MM.1S (cell line): ENCODE measurements at regions not wholly inside any gene's neighbourhood (a gene's known extent, or its start where the extent isn't known, plus 50 kb on each side); places are given as distances from the start of the nearest gene placed in this dataset.

Experiments used
- DNase-seq: peaks from one replicate; pipeline ENCODE4 v3.0.0-alpha.2; 2015
- H2AFZ ChIP-seq: fragments of 300-600 bp; sonication (generic); 2 replicates; pipeline ENCODE4 v1.6.0; 2016; ENCODE audit warnings: antibody characterized with exemption, low read length
- H3F3A ChIP-seq: fragments of 300-600 bp; sonication (generic); 2 replicates; pipeline ENCODE4 v1.6.1; 2016; ENCODE audit warnings: mild to moderate bottlenecking, antibody characterized with exemption, low read length, moderate library complexity, mixed read lengths; ENCODE audit not compliant: insufficient read depth
- H3K27ac ChIP-seq: fragments of 300-600 bp; sonication (generic); 2 replicates; pipeline ENCODE4 v1.5.1; 2016; ENCODE audit warnings: mild to moderate bottlenecking, low read length
- H3K27me3 ChIP-seq: fragments of 300-600 bp; sonication (generic); replicated peaks from 2 replicates; pipeline ENCODE4 v1.6.0; 2016; ENCODE audit warnings: low read length; ENCODE audit not compliant: insufficient read depth
- H3K36me3 ChIP-seq: fragments of 300-600 bp; sonication (generic); replicated peaks from 2 replicates; pipeline ENCODE4 v1.6.1; 2016; ENCODE audit warnings: mild to moderate bottlenecking, low read length, mixed read lengths; ENCODE audit not compliant: insufficient read depth
- H3K4me1 ChIP-seq: fragments of 300-600 bp; sonication (generic); 2 replicates; pipeline ENCODE4 v1.6.1; 2016; ENCODE audit warnings: low read length, mixed read lengths
- H3K4me2 ChIP-seq: fragments of 300-600 bp; sonication (generic); 2 replicates; pipeline ENCODE4 v1.6.0; 2016; ENCODE audit warnings: low read depth, low read length
- H3K4me3 ChIP-seq: fragments of 300-600 bp; sonication (generic); 2 replicates; pipeline ENCODE4 v1.5.1; 2016; ENCODE audit warnings: low read length, mixed read lengths
- H3K79me2 ChIP-seq: fragments of 300-600 bp; sonication (generic); 2 replicates; pipeline ENCODE4 v1.6.1; 2016; ENCODE audit warnings: mixed run types, low read length, mixed read lengths
- H3K9ac ChIP-seq: fragments of 300-600 bp; sonication (generic); 2 replicates; pipeline ENCODE4 v1.6.1; 2016; ENCODE audit warnings: low read length, mixed read lengths
- H3K9me2 ChIP-seq: fragments of 300-600 bp; sonication (generic); replicated peaks from 2 replicates; pipeline ENCODE4 v1.6.1; 2016; ENCODE audit warnings: mild to moderate bottlenecking, low read length, mixed read lengths; ENCODE audit not compliant: insufficient read depth
- H3K9me3 ChIP-seq: fragments of 300-600 bp; sonication (generic); replicated peaks from 2 replicates; pipeline ENCODE4 v1.6.1; 2016; ENCODE audit warnings: mild to moderate bottlenecking, low read length, mixed read lengths; ENCODE audit not compliant: insufficient read depth
- H4K20me1 ChIP-seq: fragments of 300-600 bp; sonication (generic); 2 replicates; pipeline ENCODE4 v1.6.1; 2016; ENCODE audit warnings: mild to moderate bottlenecking, low read length, moderate library complexity, mixed read lengths; ENCODE audit not compliant: insufficient read depth
- CTCF ChIP-seq: fragments of 300-600 bp; sonication (generic); IDR thresholded peaks from 2 replicates; pipeline ENCODE4 v1.5.1; 2016; ENCODE audit warnings: antibody characterized with exemption, low read length, mixed read lengths
- EZH2 ChIP-seq: fragments of 300-600 bp; sonication (generic); optimal IDR thresholded peaks from 2 replicates; pipeline ENCODE3; 2017; ENCODE audit warnings: low read depth, mild to moderate bottlenecking, antibody characterized with exemption, low read length, mixed read lengths
- EZH2phosphoT487 ChIP-seq: fragments of 300-600 bp; sonication (generic); IDR thresholded peaks from 2 replicates; pipeline ENCODE4 v1.6.1; 2018; ENCODE audit warnings: antibody characterized with exemption, low read length

- H3K4me2 ChIP-seq: no peak overlapping the region
- DNase-seq: no peak
- no peak overlapping the region for H3K4me3 ChIP-seq
Observed at GRCh38 chr13:73765651-73766384, 368.4 kb downstream of the KLF12 start.

GRCh38 chr13:73759434-73759833, 374.8 kb downstream of the KLF12 start:
- no peak overlapping the region for H3K27ac ChIP-seq
- no peak overlapping the region for H3K9ac ChIP-seq
- no peaks in the 10 kb centered on the region for H4K20me1 ChIP-seq
- H3K27me3 ChIP-seq: no peaks in the 10 kb centered on the region
- H3K4me3 ChIP-seq: no peak overlapping the region
- H2AFZ ChIP-seq: no peak overlapping the region
- TF ChIP-seq CTCF (no peak), EZH2phosphoT487 (no peak)
- no peaks in the 10 kb centered on the region for H3F3A ChIP-seq
- H3K4me1 ChIP-seq: no peaks in the 10 kb centered on the region
- no peaks in the 10 kb centered on the region for H3K9me3 ChIP-seq
- no peaks in the 10 kb centered on the region for H3K36me3 ChIP-seq
- no peak for DNase-seq
- H3K9me2 ChIP-seq: no peaks in the 10 kb centered on the region
- no peak overlapping the region for H3K4me2 ChIP-seq
- no peaks in the 10 kb centered on the region for H3K79me2 ChIP-seq

More at GRCh38 chr13:73765651-73766384, 368.4 kb downstream of the KLF12 start:
- no peak overlapping the region for H2AFZ ChIP-seq
- H3K9me3 ChIP-seq: no peaks in the 10 kb centered on the region
- H3K4me1 ChIP-seq: no peaks in the 10 kb centered on the region
- H3K27me3 ChIP-seq: no peaks in the 10 kb centered on the region
- no peaks in the 10 kb centered on the region for H3K9me2 ChIP-seq
- H3K79me2 ChIP-seq: no peaks in the 10 kb centered on the region
- H3K9ac ChIP-seq: no peak overlapping the region
- no peaks in the 10 kb centered on the region for H3F3A ChIP-seq
- no peaks in the 10 kb centered on the region for H3K36me3 ChIP-seq
- no peak overlapping the region for H3K27ac ChIP-seq
- TF ChIP-seq CTCF (no peak), EZH2phosphoT487 (no peak), EZH2 (no peak)
- no peaks in the 10 kb centered on the region for H4K20me1 ChIP-seq

GRCh38 chr13:73757481-73758233, 376.5 kb downstream of the KLF12 start:
- Histone ChIP-seq H3F3A (no peaks in the 10 kb centered on the region), H3K27me3 (no peaks in the 10 kb centered on the region), H3K9me3 (no peaks in the 10 kb centered on the region), H3K9me2 (no peaks in the 10 kb centered on the region), H2AFZ (no peak overlapping the region), H3K4me1 (no peaks in the 10 kb centered on the region), H3K9ac (no peak overlapping the region), H4K20me1 (no peaks in the 10 kb centered on the region), H3K4me3 (no peak overlapping the region), H3K4me2 (no peak overlapping the region), H3K27ac (no peak overlapping the region), H3K36me3 (no peaks in the 10 kb centered on the region), H3K79me2 (no peaks in the 10 kb centered on the region)
- TF ChIP-seq CTCF: no peak
- TF ChIP-seq EZH2: no peak
- no peak for TF ChIP-seq EZH2phosphoT487
- DNase-seq: no peak
